WI38 (cell line): ENCODE measurements at regions not wholly inside any gene's neighbourhood (a gene's known extent, or its start where the extent isn't known, plus 50 kb on each side); places are given as distances from the start of the nearest gene placed in this dataset.

Source experiments
- H3K4me3 ChIP-seq: 2 replicates; pipeline ENCODE4 v1.5.1; 2011; ENCODE audit warnings: low read depth, mild to moderate bottlenecking, control low read depth, low read length
- TF ChIP-seq, protein P1 (sequence below): IDR thresholded peaks from 2 replicates; pipeline ENCODE4 v1.5.1; 2012; ENCODE audit warnings: low read depth, mild to moderate bottlenecking, control low read depth, low read length

DNA sequence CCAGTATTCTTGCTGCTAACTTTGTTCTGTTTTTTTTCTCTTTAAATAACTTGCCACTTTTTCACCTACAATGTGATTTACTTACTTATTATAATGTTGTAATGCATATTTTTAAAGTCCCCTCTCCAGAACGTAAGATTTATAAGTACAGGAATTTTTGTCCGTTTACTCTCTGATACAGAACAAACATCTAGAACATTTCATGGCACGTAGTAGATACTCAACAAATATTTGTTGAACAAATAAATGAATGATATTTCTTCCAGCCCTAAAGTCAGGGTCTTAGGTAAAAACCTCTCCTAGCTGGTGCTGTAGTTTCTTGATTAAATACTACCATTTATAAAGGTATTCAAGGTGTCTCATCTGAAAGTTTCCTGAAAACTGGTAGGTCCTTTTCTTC, 125.1 kb downstream of the ZBTB18 start:
- TF ChIP-seq, protein P1, sequence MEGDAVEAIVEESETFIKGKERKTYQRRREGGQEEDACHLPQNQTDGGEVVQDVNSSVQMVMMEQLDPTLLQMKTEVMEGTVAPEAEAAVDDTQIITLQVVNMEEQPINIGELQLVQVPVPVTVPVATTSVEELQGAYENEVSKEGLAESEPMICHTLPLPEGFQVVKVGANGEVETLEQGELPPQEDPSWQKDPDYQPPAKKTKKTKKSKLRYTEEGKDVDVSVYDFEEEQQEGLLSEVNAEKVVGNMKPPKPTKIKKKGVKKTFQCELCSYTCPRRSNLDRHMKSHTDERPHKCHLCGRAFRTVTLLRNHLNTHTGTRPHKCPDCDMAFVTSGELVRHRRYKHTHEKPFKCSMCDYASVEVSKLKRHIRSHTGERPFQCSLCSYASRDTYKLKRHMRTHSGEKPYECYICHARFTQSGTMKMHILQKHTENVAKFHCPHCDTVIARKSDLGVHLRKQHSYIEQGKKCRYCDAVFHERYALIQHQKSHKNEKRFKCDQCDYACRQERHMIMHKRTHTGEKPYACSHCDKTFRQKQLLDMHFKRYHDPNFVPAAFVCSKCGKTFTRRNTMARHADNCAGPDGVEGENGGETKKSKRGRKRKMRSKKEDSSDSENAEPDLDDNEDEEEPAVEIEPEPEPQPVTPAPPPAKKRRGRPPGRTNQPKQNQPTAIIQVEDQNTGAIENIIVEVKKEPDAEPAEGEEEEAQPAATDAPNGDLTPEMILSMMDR: no peak

DNA sequence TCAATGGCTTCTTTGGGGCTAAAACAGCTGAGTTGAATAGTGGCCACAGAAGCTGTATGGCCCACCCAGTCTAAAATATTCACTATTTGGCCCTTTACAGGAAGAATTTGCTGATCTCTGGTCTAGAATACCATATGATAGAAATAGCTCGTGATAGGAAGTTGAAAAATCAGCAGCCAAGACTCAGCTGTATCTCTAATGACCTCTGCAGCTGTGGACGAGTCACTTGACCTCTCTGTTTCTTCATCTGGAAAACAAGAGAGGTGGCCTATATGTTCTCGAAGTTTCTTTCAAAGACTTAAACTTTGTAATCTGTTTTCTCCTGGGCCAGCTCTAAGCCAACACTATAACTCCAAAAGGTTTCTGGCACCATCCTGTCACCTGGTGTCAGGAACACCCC, 129.2 kb downstream of the ZBTB18 start:
- TF ChIP-seq, protein P1: no peak
- no peak overlapping the region for H3K4me3 ChIP-seq

More for the DNA sequence above, 125.1 kb downstream of the ZBTB18 start:
- no peak overlapping the region for H3K4me3 ChIP-seq

DNA sequence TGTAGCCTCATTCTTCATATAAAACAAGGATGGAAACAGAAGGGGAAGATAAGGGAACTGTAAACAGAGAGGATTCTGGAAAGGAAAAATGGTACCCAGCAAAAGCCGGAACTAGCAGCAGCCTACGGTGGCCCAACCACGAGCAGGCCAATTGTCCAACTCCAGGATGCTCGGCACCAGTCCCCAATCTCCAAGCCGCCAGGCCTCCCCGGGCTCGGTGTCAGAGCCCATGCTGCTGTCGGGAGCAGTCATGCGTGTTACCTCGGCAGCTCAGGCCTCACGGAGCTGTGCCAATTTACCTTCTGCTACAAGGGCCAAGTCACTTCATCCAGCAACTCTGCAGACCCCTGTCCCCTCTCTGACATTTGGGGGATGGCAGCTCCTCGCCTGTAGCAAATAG, 130.8 kb downstream of the ZBTB18 start:
- H3K4me3 ChIP-seq: no peak overlapping the region
- TF ChIP-seq, protein P1: no peak

DNA sequence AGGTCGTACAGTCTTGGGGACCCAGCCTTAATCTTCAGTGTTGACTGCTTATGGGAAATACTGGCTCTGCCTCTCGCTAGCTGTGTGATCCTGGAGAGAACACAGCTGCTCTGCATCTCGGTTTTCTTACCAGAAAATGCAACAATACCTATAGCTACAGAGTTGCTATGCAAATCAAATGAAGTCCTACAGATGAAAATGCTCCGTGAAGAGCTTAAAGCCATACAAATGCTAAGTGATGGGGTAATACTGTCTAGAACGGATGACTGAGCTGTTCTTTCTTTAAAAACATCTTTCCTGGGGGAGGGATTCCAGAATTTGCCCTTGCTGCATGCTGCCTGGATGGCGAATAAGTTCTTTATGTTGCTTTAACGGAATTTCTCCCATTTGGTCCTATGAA, 132.0 kb downstream of the ZBTB18 start:
- TF ChIP-seq, protein P1: no peak

DNA sequence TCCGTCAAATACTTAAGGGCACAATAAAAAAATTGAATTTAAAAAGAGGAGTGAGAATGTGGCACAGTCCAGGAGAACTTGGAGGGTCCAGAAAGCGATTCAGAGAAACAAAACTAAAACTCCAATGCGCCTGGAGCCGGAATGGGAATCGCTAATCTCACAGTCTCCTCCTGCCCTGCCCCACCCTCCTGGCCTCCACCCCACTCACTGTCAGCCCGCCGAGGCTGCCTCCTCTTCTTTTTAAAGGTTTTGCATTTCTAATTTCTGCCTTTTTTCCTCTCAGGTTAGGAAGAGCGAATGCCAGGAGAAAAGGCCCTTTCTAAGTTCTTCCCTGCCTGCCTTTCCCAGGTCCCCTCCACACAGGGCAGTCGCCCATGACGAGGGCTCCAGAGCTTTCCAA, 135.3 kb downstream of the ZBTB18 start:
- no peak overlapping the region for H3K4me3 ChIP-seq
- TF ChIP-seq, protein P1: no peak

More for the DNA sequence above, 132.0 kb downstream of the ZBTB18 start:
- H3K4me3 ChIP-seq: no peak overlapping the region

DNA sequence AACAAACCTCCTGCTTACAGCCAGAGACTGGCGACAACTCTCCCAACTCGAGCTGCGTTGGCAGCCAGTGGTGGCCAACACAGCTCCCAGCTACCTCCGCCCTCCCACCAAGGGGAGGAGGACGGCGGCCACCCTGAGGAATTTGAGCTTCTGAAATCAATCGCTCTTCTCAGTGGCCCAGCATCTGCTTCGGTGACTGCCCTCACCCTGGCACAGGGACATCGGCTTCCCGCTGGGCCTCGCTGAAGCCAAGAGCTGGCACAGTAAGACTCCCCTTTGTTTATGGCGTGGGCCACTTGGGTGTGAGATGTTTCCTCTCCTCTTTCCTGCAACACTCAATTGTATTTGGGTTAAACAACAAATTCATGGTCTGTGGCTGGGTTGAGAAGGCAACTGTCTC, 136.2 kb downstream of the ZBTB18 start:
- no peak overlapping the region for H3K4me3 ChIP-seq
- TF ChIP-seq, protein P1: no peak

GRCh38 chr1:244191581-244191980, 140.5 kb downstream of the ZBTB18 start:
- no peak overlapping the region for H3K4me3 ChIP-seq
- TF ChIP-seq, protein P1: no peak
